Stimulated activated CD4-positive, alpha-beta T cell treated with anti-CD3 and anti-CD28 coated beads, Interleukin-4, amount 100 ng/mL, for 24 hours (primary cell): ENCODE measurements at regions not wholly inside any gene's neighbourhood (a gene's known extent, or its start where the extent isn't known, plus 50 kb on each side); places are given as distances from the start of the nearest gene placed in this dataset.

Source experiments
- DNase-seq: peaks from one replicate; pipeline ENCODE4 v3.0.0-alpha.2; 2020

GRCh38 chr5:8580298-8580697 lies 711.4 kb downstream of the MTRR start:
- DNase-seq = no peak

GRCh38 chr5:8581047-8581446 lies 712.1 kb downstream of the MTRR start:
- no peak for DNase-seq

GRCh38 chr5:8585230-8586018 lies 716.5 kb downstream of the MTRR start:
- DNase-seq = no peak

GRCh38 chr5:8590959-8591358 lies 722.0 kb downstream of the MTRR start:
- DNase-seq = no peak

- DNase-seq = no peak
Measured at GRCh38 chr5:8598356-8598755, 729.4 kb downstream of the MTRR start.

- no peak for DNase-seq
Measured at GRCh38 chr5:8598996-8599395, 730.0 kb downstream of the MTRR start.

- DNase-seq = no peak
Measured at GRCh38 chr5:8600843-8601242, 731.9 kb downstream of the MTRR start.

- no peak for DNase-seq
Measured at GRCh38 chr5:8601831-8602354, 732.9 kb downstream of the MTRR start.

GRCh38 chr5:8606231-8606630 lies 737.3 kb downstream of the MTRR start:
- no peak for DNase-seq

- DNase-seq = no peak
Measured at GRCh38 chr5:8611067-8611466, 742.1 kb downstream of the MTRR start.

- no peak for DNase-seq
Measured at GRCh38 chr5:8613078-8613685, 744.2 kb downstream of the MTRR start.

- no peak for DNase-seq
Measured at GRCh38 chr5:8615142-8615858, 746.4 kb downstream of the MTRR start.

GRCh38 chr5:8628521-8628920 lies 759.6 kb downstream of the MTRR start:
- DNase-seq = no peak

GRCh38 chr5:8633259-8633658 lies 764.3 kb downstream of the MTRR start:
- DNase-seq = no peak

- DNase-seq = no peak
Measured at GRCh38 chr5:8633696-8634095, 764.7 kb downstream of the MTRR start.

GRCh38 chr5:8634219-8634618 lies 765.3 kb downstream of the MTRR start:
- DNase-seq = no peak

- DNase-seq = no peak
Measured at GRCh38 chr5:8641786-8642505, 773.0 kb downstream of the MTRR start.

- DNase-seq = no peak
Measured at GRCh38 chr5:8644377-8644776, 775.4 kb downstream of the MTRR start.

- DNase-seq = no peak
Measured at GRCh38 chr5:8647111-8647510, 778.2 kb downstream of the MTRR start.

GRCh38 chr5:8650186-8650585 lies 781.2 kb downstream of the MTRR start:
- DNase-seq = no peak

GRCh38 chr5:8660133-8660893 lies 791.4 kb downstream of the MTRR start:
- no peak for DNase-seq

GRCh38 chr5:8663374-8663773 lies 794.4 kb downstream of the MTRR start:
- DNase-seq = no peak
